NCI-H446 treated with DMSO at 0.1 percent for 48 hours (cell line): ENCODE measurements at regions not wholly inside any gene's neighbourhood (a gene's known extent, or its start where the extent isn't known, plus 50 kb on each side); places are given as distances from the start of the nearest gene placed in this dataset.
A peak's percentile ranks its signal among the peaks of the same experiment; 100 is the strongest.

Experiments
- DNase-seq: peaks from one replicate; lab custom pipeline; 2025; lab: John Stamatoyannopoulos, UW

GRCh38 chr18:44507729-44508325, 172.9 kb upstream of the SETBP1 start:
- no peak for DNase-seq

DNA sequence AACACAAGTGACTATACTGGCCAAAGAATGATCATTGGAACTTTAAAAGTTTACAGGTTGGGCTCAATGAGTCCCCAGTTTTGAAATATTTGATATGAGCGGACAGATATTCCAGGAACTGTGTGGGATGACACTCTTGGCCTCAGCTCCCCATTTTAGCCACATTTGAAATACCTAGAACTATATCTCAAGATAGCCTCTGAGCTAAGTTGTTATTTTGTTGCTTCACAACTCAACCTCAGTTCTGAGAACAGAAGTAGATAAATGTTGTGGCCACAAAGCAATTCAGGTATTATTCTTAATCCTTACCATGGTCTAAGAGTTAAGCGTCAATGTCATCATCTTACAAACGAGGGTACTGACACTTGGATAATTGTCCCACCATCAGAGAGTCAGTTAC, 172.2 kb upstream of the SETBP1 start:
- DNase-seq, result no peak

DNA sequence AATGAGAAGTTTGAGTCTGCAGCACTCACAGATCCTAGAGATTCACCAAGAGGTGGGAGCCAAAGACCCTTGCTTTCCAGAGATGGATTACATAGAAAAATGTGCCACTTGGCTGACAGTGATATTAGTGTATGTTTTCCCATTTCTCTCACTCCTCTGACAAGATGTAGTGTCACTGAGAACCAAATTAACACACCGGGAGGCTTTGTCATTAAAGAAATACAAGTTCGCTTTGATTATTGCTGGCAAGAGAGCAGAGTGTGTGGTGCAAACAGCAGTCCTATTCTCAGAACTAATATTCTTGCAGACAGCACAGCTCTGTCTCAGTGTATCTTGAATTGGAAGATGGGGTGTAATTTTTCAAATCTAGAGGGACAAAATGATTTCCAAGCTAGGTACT, 171.6 kb upstream of the SETBP1 start:
- DNase-seq, result no peak

- DNase-seq, result no peak
These were observed 170.3 kb upstream of the SETBP1 start for GRCh38 chr18:44510390-44510789.

- DNase-seq, result no peak
These were observed 167.5 kb upstream of the SETBP1 start for GRCh38 chr18:44513233-44513632.

DNA sequence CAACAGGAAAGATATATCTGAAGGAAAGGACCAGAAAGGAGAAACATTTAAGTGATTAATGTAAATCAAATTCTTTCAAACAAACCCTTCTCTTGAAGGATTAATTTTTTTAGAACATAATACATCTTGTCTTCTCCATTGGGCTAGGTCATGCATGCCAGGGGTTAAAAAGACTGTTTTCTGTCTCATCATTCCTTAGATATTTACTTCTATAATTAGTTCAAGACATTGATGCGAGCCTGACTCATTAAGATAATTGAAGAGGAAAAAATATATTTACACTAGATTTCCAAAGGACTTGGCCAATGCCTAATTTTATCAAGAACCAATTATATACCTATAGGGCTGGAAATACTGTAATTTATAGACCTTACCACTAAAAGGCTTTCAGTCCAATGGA, 166.6 kb upstream of the SETBP1 start:
- no peak for DNase-seq

DNA sequence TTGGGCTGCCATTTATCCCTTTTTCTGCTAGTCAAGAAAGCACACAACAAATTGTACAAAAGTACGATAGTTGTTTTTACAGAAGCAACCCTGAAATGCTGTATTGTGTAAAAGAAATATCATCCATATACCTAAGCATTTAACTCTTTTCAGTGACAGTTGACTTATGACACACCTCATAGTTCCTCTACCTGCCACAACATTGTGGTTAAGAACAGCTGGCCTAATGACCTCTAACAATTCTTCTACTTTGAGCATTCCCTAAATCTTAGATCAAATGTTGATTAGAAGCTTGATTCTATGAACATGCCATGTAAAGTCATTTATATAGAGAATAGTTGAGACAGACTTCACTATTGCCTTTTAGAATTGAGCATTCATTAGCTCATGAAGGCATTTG, 165.9 kb upstream of the SETBP1 start:
- no peak for DNase-seq

DNA sequence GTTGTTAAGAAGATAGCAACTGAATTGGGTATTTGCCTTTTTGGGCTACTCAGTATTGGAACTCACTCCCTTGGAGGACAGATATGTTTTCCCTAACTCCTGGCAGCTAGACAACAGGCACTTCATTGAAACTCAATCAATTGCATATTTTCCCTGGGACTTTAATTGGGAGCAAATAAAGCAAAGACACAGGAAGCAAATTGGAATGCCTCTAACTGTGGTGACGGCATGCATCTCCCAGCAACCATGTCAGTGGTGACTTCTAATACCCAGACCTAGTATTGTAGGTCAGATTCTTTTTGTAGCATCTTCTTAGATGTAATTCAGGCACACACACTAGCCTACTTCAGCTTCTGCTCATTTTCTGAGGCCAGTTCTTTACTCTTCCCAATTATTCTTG, 164.2 kb upstream of the SETBP1 start:
- DNase-seq, result no peak

DNA sequence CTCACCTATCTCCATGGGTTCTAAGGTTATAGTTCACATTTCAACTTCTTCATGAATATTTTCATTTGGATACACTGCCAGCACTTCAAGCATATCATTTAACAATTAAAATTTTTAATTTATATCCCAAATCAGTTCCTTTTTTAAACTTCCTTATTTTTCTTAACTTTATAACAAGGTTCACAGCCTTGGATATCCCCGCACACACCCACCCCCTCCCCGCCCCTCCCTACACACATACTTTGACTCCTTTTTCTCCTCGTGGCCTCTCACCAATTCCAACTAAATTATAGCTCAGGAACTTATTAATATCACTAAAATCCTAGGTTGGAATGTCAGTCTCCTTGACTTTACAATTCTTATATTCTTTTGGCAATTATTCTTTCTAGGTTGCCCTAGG, 163.6 kb upstream of the SETBP1 start:
- DNase-seq, result no peak

GRCh38 chr18:44518091-44518615, 162.5 kb upstream of the SETBP1 start:
- no peak for DNase-seq

DNA sequence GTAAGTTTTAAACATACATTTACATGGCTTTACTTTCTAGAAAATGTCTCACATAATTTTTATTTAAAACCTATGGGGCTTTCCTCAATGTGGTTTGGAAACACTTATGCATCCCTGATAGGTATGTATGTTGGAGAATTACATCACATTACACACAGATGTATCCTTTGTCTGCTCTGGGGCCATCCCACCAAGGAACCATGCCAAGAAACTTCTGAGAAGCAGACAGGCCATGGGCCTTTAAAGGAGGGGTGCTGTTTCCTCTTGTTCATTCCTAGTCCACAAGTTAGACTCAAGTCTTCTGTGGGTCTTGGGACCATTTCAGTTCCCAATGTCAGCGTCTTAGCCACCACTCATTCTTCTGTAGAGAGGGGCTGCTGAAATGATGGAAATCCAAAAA, 162.0 kb upstream of the SETBP1 start:
- DNase-seq, result no peak

GRCh38 chr18:44520981-44521667, 159.6 kb upstream of the SETBP1 start:
- no peak for DNase-seq

DNA sequence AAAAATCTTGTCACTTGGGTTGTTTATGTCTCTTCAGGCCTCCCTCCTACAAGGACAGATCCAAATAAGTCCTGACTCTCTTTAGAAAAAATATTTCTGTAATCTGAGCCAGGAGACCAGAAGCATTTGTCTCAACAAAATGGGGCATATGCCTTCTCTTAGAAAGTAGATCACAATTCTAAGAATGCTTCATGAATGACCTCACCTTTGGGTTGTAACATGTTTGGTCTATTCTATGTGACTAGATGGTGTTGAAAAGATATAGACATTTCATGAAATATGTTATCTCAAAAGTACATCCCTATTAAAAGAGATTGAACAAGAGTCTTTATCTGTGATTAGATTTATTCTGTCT, 159.0 kb upstream of the SETBP1 start:
- no peak for DNase-seq

DNA sequence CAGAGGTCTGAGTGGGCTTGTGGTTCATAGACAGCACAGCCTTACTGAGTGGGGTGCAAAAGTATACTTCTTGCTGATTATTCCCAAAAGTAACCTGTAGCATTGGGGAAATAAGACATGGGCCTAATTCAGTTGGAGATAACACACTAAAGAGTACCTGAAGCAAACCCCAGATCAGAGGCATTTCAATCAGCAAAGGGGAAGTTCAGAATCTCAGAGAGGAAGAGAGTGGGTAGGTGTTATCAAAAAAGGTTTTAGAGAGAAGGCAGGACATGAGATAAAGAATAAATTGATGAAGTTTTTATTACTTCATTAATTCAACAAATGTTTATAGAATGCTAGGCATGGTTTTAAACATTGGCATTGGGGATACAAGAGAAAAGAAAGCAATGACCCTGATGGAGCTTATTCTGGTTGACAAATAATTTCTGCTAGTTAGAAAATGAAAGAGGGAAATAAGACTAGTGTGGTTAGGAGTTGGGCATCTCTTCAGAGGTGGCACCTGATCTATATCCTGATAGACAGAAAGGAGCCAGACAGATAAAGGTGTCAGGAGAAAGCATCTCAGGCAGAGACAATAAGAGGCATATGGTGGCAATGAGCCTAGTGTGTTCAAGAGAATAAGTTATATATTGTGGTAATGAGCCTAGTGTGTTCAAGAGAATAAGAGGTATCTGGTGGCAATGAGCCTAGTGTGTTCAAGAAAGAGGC, 153.8 kb upstream of the SETBP1 start:
- DNase-seq, result no peak

DNA sequence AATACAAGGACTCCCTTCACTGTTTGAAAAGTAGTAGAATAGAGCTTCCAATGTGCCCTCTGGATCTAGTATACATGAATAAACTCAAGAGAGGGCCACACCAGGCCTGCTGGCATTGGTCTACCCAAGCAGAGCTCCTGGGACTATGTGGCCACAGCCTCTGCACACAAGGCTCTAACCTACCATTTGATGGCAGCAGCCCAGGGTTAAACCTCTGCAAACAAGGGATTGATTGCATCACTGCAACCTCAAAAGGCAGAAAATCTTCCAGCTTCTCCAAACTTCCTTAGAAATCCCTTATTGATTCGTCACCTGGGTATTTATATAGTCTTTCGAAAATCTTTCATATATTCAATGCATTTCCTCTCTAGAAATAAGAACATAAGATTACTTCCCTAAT, 147.6 kb upstream of the SETBP1 start:
- DNase-seq, result no peak

DNA sequence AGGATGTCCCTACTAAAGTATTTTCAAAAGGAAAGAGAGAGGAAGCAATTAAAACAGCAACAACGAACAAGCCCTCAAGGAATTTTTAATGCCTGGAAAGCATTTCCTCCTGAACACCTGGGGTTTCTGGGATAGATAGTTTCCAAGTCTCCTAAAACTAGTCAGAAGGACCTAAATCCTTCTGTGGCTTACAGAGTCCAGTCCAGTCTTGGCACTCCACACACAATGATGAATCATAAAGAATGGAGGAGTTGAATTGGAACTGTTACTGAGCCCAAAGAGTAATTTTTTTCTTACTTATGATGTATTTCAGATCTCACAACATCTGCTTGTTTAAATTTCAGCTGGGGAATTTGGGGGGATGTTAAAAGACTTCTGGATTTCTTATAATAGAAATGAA, 144.6 kb upstream of the SETBP1 start:
- DNase-seq, result peak; percentile 18

GRCh38 chr18:44536619-44537018, 144.1 kb upstream of the SETBP1 start:
- no peak for DNase-seq

- peak; percentile 87 for DNase-seq
These were observed 143.2 kb upstream of the SETBP1 start for GRCh38 chr18:44537526-44537925.

- DNase-seq, result no peak
These were observed 140.8 kb upstream of the SETBP1 start for GRCh38 chr18:44539926-44540325.

- DNase-seq, result no peak
These were observed 139.5 kb upstream of the SETBP1 start for GRCh38 chr18:44541159-44541558.

DNA sequence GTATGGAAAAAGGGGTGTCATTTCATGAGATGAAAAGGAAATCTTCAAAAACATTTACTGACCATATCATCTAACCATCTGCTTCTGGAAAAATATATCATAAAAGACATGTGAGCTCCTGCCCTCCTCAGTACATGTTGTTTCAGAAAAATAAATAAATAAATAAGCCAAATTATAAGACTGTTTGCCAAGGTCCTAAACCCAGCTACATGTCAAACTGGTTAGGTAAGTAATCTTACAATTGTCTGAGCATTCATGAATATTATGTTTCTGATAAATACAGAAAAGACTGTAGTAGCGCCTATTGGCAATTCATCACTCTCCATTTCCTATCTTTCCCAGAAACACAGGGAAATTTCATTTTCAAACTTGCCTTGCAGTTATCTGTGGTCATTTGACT, 138.9 kb upstream of the SETBP1 start:
- no peak for DNase-seq

DNA sequence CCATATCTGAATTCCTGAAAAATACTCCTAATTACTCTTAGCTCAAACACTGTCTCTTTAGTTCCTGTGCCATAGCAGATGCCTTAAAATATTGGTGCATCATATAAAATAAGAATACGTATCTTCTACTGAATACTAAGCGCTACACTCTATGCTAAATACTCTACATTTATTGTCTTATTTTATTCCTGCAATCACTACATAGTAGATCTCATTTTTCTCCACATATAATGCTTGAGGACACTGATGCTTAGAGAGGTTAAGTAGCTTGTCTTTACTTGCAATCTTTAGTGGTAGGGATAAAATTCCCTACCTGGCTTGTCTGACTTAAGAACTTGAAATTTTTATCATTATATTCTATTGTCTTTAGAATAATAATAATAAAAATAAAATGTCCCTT, 137.3 kb upstream of the SETBP1 start:
- DNase-seq, result no peak

DNA sequence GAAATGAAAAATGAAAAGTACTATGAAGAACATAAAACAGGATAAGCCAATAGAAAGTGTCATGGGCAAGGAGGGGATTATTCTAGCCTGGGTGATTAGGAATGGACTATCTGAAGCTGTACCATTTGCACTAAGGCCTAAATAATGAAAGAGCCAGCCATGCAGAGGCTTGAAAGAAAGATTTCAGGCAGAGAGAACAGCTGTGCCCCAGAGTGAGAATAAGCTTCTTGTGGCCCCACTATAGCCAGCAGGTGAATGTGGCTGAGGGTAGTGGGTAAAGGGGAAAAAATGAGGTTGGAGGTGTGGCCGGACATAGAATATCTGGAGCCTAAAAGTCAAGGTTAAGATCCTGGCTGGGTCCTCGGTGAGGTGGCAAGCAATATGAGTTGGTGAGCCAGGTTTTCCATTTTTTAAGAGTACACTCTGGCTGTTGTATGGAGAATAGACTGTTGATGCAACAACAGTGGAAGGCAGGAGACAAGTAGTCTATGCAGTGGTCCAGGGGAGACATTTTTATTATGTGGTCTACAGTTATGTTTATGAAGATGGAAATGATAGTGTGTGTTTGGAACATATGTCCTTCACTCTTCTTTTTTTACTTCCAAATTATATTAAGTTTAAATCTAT, 135.2 kb upstream of the SETBP1 start:
- DNase-seq, result no peak
